HG03354 (cell line): ENCODE measurements at regions not wholly inside any gene's neighbourhood (a gene's known extent, or its start where the extent isn't known, plus 50 kb on each side); places are given as distances from the start of the nearest gene placed in this dataset.

Experiments used
- ATAC-seq: cut with Tn5 transposase; IDR thresholded peaks from one replicate; pipeline ENCODE4 v1.9.1; 2021; ENCODE audit warnings: mild to moderate bottlenecking; ENCODE audit not compliant: unreplicated experiment, poor library complexity, severe bottlenecking

- ATAC-seq, result no peak
These were observed 71.5 kb upstream of the MTAP start for GRCh38 chr9:21730899-21731298.

GRCh38 chr9:21741151-21741550 is 61.3 kb upstream of the MTAP start:
- ATAC-seq, result no peak

- no peak for ATAC-seq
These were observed 58.1 kb upstream of the MTAP start for GRCh38 chr9:21744320-21744719.

- no peak for ATAC-seq
These were observed 57.6 kb upstream of the MTAP start for GRCh38 chr9:21744841-21745240.

GRCh38 chr9:21746550-21746949 is 55.9 kb upstream of the MTAP start:
- ATAC-seq, result no peak

GRCh38 chr9:21747175-21747574 is 55.3 kb upstream of the MTAP start:
- ATAC-seq, result no peak

- ATAC-seq, result no peak
These were observed 52.3 kb upstream of the MTAP start for GRCh38 chr9:21750021-21750735.

GRCh38 chr9:21751998-21752397 is 50.4 kb upstream of the MTAP start:
- ATAC-seq, result no peak
